ENCODE measurements at regions not wholly inside any gene's neighbourhood (a gene's known extent, or its start where the extent isn't known, plus 50 kb on each side); places are given as distances from the start of the nearest gene placed in this dataset.

DNA sequence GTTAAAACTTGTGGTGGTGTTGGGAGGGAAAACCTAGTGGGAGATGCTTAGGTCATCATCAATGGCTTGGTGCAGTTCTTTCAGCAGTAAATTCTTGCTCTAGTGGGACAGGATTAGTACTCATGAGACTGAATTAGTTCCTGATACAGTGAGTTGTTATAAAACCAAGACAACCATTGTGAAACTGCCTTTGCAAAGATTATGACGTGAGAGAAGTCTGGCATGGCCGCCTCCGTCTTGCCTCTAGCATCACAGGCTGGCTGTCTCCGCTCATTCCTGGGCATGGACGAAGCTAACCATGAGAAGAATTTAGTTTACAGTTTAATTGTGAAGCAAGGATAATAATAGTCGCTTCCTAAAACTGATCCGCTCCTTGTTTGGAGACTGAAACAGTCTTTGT is 186.4 kb downstream of the KIF20B start:
- no peak for DNase-seq (ENCODE audit: low spot score)

DNA sequence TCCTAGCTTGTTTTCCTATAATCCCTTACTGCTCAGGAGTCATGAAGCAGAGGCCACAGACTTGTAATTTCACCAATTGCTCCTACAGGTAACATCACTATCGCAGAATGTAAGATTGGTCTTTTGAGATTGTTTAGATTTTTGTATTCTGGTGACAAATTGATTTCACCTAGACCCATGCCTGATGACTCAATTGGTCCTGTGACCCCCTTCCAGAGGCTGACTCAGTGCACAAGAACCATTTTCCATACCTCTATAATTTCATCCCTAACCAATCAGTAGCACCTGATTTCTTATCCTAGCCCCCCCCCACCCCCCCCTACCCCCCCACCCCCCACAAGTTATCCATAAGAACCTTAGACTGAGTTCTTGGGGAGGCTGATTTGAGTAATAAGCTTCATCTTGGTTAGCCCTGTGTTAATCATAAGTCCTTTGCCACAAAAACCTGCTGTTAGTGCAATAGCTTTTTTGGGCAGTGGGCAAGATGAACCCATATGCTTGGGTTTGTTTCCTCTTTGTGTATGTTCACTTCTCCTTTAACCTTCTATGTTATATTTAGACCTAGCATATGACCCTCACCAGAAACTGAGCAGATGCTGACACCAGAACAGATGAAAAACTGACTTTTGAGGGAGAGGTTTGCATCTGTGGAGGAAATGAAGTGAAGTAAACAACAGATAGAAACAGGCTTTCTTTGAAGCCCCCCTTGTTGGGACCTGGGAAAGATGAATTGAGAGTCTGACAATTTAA is 187.1 kb downstream of the KIF20B start:
- DNase-seq (ENCODE audit: low spot score): no peak

DNA sequence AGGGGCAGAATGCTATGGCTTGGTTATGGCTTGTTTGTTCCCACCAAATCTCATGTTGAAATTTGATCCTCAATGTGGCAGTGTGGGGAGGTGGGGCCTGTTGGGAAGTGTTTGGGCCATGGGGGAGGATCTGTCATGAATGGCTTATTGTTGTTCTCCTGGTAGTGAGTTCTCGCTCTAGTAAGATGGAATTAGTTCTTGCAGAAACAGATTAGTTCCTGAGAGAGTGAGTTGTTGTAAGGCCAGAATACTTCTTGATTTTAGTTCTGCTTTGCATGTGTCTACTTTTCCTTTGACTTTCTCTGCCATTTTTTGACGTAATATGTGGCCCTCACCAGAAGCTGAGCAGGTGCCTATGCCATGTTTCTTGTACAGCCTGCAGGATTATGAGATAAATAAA is 188.2 kb downstream of the KIF20B start:
- no peak for DNase-seq (ENCODE audit: low spot score)

DNA sequence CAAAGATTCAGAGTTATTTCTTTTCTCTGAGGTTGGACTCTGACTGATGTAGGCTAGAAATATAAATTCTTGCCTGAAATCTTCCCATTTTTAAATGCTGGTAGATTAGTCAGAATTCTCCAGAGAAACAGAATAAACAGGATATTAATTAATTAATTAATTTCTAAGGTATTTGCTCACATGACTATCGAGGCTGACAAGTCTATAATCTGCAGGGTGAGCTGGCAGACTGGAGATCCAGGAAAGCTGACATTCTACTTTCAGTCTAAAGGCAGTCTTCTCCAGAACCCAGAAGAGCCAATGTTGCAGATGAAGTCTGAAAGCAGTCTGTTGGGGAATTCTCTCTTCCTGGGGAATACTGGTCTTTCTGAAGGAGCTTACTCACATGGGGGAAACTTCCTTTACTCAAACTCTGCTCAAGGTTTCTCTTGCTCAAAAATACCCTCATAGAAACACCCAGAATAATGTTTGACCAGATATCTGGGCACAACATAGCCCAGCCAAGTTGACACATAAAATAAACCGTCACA is 189.7 kb downstream of the KIF20B start:
- DNase-seq (ENCODE audit: low spot score): no peak

DNA sequence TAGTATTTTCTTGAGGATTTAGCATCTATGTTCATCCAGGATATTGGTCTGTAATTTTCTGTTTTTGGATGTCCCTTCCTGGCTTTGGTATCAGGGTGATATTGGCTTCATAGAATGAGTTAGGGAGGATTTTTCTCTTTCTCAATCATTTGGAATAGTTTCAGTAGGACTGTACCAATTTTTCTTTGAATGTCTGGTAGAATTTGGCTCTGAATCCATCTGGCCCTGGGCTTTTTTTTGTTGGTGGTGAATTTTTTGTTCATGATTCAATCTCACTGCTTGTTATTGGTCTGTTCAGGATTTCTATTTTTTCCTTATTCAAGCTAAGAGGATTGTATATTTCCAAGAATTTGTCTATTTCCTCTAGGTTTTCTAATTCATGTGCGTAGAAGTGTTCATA is 192.7 kb downstream of the KIF20B start:
- DNase-seq (ENCODE audit: low spot score): no peak

DNA sequence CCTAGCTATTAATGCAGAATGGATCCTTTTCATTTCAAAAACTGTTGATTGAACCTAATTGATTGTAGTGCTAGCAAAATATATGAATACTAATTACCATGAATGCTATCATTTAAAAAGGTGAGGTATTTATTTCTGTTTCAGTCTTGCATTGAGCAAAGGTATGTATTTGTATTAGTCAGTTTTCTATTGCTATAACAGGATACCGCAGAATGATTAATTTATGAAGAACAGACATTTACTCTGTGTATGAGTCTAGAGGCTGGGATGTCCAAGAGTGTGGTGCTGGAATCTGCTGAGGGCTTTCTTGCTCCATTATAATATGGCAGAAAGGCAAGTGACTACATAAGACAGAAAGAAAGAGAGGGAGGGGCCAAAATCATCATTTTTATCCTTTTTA is 199.2 kb downstream of the KIF20B start:
- no peak for DNase-seq (ENCODE audit: low spot score)

DNA sequence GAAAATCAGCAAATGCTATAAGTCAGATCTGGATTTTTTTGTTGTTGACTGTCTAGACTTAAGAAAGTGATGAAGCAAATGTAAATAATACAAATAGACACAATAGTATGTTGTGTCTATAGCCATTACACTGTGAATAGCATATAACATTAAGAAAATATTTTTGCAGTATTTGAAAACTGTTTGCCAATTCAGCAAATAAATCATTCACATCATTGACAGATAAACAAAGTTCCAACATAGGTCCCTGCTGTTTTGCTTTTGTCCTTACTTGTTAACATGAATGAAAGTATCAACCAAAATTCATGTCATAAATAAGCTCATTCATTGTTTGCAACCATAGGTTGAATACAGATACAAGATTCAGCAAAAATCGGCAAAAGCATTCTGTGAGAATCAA is 200.5 kb downstream of the KIF20B start:
- no peak for DNase-seq (ENCODE audit: low spot score)

DNA sequence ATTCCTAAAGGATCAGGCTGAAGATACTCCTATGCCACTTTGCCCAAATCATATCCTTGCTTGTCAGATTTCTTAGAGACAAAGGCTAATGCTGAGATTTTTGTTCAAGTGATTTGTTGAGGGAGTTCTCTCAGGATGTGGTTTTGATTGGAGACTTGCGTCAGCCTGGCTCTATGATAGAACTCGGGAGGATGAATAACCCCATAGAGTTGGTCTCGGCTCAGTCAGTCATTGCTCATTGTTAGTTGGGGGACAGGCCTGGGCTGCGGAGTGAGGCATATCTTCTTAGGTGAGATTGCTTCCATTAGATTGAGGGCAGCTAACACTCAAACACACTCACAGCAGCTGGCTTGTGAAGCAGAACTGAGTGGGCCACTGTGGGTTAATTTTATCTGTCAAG is 203.4 kb downstream of the KIF20B start:
- no peak for DNase-seq (ENCODE audit: low spot score)

DNA sequence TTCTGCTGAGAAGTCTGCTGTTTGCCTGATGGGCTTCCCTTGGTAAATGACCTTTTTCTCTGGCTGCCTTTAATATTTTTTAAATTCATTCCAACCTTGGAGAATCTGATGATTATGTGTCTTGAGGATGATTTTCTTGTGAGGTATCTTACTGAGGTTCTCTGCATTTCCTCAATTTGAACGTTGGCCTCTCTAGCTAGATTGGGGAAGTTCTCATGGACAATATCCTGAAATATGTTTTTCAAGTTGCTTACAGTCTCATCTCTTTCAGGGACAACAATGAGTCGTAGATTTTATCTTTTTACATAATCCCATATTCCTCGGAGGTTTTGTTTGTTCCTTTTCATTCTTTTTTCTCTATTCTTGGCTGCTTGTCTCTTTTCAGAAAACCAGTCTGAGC is 208.4 kb downstream of the KIF20B start:
- no peak for DNase-seq (ENCODE audit: low spot score)

DNA sequence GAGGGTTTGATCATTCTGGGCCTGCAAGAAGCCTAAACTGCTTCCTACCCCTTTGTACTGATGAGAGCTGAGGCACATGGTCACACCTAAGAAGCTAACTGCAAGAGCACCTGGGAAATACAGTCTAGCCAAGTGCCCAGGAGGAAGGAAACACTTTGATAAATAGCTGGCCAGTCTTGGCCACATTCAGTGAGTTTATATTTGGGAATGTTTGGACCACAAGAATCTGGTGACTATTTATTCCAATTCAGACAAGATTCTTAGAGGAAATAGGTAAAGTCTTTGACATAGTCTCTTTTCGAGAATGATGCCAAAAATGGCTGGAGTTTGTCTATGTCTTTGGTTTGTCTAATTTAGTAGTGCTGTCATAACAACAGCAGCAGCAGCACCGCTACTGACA is 213.6 kb downstream of the KIF20B start:
- DNase-seq (ENCODE audit: low spot score): no peak

DNA sequence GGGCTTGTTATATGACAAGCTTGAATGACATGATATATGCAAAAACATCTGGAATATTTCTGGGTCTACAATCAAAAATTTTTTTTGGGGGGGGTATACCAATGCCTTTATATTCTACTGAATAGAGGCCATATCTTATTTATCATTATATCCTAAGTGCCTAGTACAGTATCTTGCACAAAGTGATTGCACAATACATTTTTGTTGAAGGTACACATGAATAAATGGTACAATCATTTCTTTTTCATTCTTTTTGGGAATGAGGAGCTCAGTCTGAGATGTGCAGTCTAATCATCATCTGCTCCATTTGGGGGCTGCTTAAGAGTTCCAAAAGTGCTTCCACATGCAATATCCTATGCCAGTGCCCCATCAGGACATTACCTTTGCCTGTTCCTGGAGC is 214.6 kb downstream of the KIF20B start:
- no peak for DNase-seq (ENCODE audit: low spot score)

DNA sequence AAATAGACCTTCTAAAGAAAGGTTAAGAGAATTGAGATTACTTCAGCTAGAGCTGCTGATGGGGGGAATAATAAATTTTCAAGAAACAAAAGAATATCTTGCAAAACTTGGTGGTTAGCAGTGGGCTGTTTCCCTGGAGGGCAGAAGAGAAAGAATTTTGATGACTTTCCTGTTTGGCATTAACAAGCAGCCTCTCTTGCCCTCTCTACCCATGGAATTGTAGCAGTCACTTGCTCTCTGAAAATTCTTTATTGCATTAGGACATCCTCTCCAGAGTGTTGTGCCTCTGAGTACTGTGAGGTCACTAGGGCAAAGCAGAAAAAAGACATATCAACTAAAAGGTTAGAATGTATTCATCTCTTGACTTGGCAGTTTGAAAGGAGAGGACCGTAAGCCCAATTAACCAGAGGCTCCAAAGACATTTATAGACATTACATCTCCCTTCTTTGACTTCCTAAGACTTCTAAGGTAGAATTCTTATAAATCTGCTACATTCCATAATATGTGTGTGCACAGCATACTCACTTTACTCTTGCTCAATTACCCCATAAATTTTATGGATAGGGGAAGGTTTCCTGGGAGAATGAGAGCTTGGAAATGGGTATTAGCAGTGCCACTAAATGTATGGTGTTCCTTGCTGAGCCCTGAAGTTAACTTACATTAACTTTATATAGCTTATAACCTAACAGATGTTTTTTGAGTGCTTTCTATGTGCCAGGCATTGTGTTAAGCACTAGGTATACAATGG is 215.3 kb downstream of the KIF20B start:
- DNase-seq (ENCODE audit: low spot score): no peak

DNA sequence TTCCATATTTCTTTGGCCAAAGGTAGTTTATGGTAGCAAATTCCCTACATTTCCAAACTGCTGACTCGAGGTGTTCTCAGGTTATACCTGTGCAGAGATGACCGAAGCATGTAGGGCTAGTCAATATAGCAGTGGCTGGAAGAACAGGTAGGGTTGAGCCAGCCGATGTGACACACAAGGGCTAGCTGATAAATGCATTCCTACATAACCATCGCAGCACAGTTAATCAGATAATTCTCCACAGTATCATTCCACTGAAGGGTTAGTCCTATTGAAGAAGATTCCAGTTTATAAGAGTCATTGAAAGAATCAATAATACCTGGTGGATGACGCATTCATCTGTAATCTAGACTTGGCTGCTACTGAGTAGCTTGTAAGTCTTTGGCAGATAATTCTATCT is 220.0 kb downstream of the KIF20B start:
- DNase-seq (ENCODE audit: low spot score): no peak

DNA sequence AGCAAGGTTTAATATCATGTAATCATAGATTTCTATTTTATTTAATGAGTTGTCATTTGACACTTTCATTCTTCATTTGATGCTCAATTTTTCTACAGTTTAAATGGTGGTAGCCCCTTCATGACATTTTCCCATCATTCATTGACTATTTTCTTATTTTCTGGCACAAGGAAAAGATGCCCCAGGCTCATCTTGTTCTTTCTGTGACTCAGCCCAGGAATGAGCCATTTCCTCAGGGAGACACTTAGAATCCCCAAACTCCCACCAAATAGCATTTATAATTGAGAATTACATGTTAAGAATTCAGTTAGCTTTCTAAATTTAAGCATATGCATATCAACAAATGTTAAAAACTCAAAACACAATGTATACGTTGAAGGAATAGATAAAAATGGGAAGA is 222.3 kb downstream of the KIF20B start:
- DNase-seq (ENCODE audit: low spot score): no peak

DNA sequence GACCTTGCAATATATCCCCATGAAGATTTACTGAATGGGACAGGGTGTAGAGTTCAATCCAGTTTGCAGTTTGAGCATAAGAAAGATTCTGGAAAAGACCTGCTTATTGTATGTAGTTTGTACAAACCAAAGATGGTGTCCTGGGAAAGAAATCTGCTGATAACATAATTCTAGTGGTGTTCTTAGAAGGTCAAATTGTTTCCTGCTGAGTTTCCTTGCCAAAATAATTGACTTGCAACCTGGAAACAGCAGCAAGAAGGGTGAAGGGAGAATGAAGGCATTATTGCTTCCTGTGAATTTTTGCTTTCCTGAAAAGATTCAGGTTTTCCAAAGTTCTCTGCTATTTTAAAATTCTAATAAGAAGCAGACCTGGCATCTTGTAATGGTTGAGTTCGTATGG is 222.9 kb downstream of the KIF20B start:
- no peak for DNase-seq (ENCODE audit: low spot score)

DNA sequence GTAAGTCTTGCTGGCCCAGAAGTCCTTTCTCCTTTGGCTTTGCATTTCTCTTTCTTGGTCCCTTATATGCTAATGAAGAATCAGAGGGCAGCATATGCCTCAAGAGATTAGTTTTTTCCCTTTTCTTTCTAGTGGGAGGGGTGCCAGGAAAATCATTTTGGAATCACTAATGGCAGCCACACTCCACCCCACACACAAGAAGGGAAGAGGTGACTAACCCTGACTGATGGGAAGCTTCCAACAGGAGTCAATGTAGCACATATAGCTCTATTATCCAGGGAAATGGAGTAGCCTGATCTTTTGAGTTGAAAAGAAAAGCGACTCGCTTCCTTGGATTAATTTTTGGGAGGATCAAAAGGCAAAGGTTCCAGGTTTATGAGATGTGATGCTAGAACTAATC is 225.3 kb downstream of the KIF20B start:
- no peak for DNase-seq (ENCODE audit: low spot score)

DNA sequence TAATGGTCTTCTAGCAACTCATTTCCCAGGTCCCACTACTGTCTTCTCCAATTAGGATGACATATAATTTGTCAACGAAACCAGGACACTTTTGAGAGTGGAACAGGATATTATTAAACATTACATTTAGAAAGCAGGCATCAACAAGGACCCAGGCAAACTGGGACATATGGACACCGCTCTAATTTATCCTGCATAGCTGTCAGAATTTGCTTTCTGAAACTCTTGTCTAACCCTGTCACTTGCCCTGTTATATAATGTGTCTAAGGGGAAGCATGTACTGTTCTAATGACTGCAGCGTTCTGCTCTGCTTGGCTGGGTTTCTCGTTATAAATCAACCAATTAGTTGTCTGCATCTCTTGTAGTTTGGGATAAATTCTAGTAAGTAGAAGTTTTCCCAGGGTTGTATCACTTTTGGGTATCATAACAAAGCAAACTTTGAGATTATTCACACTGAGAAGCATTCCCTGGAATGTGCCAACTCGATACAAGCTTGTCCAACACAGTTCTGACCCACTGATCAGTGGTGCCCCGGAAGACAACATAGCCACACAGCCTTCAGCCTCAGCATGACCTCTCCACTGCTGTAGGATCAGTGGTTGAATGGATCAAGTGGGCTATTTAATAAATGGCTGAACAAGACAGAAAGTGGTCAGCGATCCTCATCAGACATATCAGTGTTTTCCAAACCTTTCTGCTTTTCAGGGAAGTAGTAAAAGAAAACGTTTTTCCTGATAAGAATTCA is 228.1 kb downstream of the KIF20B start:
- no peak for DNase-seq (ENCODE audit: low spot score)

DNA sequence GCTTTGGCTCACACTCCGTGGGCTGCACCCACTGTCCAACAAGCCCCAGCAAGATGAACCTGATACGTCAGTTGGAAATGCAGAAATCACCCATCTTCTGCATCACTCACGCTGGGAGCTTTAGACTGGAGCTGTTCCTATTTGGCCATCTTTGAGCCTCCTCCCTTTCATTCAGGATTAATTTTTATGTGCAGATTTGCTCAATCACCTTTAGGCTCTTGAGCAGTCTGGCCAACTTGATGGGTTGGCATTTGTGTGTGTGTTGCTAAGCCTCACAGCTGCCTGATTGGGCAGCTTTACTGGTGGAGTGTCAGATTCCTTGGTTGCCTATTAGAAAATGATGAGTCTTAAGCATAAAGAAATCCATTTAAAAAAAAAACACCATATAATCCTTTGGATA is 236.1 kb downstream of the KIF20B start:
- no peak for DNase-seq (ENCODE audit: low spot score)

DNA sequence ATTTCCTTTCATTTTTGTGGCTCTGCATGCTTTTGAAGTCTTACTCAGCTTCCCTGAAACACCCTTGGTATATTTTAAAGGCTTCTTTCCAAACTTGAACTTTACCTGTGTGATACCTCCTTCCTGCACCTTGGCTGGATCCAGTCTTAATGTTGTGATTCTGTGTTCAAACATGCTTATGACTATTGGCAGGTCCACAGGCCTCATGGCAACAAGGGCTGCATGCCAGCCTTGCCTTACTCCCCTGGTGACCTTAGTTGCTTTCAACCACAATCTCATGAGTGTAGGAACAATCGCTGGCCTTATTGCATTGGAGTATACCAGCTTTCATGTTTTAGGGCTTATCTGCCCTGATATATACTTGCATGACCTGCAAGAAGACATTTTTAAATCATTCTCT is 238.7 kb downstream of the KIF20B start:
- DNase-seq (ENCODE audit: low spot score): no peak

DNA sequence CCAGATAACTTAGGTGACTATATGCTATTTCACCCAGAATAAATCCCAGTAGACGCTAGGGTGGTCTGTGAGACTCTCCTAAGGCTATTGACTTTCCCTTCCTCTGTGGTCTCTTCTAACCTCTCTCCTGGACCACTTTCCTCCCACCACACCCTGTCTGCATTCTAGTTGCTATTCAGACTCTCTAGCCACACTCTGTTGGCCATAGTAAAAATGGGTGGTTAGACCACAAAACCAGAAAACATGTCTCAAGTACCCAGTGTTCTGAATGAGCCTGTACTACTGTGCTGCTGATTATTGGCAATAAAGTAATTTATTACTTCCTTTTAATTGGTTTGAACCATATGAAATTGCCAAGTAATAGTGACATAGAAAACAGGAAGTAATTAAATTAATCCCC is 240.8 kb downstream of the KIF20B start:
- no peak for DNase-seq (ENCODE audit: low spot score)

DNA sequence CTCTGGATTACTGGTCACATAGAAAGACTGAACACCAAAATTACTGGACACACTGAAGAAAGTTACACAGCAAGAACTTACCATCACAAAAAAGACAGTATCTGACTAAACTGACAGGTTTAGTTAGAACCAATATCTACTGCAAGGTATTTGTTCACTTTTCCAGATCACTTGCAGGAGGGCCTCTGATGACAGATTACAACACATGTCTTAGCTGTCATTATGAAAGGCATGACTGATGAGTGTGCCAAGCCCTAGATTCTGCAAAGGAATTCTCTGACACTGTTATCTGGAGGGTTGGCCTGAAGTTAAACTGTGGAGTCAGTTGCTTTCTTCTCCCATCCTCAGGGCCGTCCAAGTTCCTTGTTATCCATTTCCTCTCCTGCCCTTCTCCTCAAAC is 242.7 kb downstream of the KIF20B start:
- no peak for DNase-seq (ENCODE audit: low spot score)

DNA sequence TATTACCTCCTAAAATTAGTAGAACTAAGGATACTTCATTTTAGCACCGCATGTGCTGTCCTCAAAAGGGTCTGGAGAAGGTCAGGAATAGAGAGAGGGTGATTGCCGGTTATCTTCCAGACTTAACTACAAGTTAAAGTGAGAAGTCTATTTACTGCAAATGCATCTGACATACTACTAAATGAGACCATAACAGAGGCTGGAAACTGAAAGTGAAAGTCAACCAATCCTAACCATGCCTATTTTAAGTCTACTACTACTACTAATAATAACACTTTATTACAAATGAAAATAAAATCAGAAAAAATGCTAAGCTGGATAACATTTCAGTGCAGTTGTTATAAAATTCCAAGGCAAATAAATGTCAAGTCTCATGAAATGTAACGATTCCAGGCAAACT is 244.7 kb downstream of the KIF20B start:
- no peak for DNase-seq (ENCODE audit: low spot score)

DNA sequence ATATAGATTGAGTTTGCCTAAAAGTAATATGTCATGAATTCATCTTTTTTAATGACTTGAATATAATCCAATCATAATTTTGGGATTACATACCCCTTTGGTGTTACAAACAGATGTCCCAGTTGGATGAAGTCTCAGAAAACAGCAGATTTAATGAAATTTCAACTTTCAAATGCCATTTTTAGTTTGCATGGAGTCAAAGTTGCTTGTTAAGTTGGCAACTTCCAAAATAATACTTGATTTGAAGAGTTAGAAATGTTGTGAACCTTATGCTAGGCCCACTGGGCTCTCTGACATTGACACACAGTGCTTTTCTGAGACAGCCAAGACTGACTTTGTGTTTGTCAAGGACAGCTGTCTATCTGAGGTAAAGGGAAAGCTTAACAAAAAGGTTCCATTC is 248.1 kb downstream of the KIF20B start:
- DNase-seq (ENCODE audit: low spot score): no peak

All from CD4-positive, alpha-beta T cell treated with Interleukin-6 at 100 ng/mL for 8 hours (primary cell).